ENCODE measurements at regions not wholly inside any gene's neighbourhood (a gene's known extent, or its start where the extent isn't known, plus 50 kb on each side); places are given as distances from the start of the nearest gene placed in this dataset.
A peak's percentile ranks its signal among the peaks of the same experiment; 100 is the strongest.

DNA sequence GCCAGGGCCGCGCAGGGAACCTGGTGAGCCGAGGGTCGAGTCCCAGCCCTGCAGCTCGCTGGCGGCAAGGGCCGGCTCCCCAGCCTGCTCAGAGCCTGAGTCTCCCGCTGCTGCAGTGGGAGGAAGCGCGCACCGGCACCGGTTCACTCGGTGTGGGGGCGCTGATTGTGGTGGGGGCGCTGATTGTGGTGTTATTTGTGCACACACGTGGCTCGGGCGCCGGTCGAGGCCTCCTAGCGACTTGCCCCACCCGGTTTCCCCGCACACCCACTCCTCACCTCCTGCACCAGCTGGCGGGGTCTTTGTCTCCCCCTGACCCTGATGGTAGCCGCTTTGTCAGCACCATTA lies 266.7 kb downstream of the NSG2 start:
- H3K27ac ChIP-seq (ENCODE audit: low read depth, low read length) = no peak overlapping the region
- H3K9me3 ChIP-seq (ENCODE audit: control insufficient read depth in 3 of 3, low read length in 3 of 3) = no peaks in the 10 kb centered on the region
- H3K4me1 ChIP-seq (ENCODE audit: control insufficient read depth in 3 of 3, insufficient read depth in 3 of 3, low read length in 3 of 3) = peaks cover 19 to 25% (median 24%) of the 10 kb centered on the region in 3 donors
- peak overlapping the region in 2 of 3 donors; percentile 36 to 60 for H3K4me3 ChIP-seq (ENCODE audit: low read length in 3 of 3)
- H3K27me3 ChIP-seq (ENCODE audit: control insufficient read depth in 3 of 3, insufficient read depth in 3 of 3, low read length in 3 of 3) = peaks cover 0 to 26% (median 4%) of the 10 kb centered on the region in 3 donors
- H3K9ac ChIP-seq (ENCODE audit: low read depth in 1 of 3, low read length in 3 of 3) = peak overlapping the region in 2 of 3 donors; percentile 45 to 57
- no peaks in the 10 kb centered on the region for H3K36me3 ChIP-seq (ENCODE audit: control insufficient read depth in 3 of 3, insufficient read depth in 3 of 3, low read length in 3 of 3)

DNA sequence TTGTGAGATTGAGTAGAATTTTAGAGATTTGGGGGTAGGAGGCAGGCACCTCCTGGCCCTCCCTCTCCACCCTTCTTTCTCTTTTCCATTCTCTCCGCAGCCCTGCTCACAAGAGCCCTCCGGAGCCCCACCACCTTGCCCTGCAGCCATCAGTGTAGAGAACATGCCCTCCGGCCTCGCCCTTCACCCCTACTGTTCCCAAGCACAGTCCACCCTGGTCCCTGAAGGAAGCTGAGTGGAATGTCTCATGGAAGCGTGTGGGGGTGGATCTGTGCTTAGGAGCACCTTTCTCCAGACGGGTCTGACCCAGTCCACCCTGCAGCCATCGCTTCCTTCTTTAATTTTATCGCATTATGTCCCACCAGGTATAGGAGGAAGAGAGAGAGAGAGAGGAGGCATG lies 267.1 kb downstream of the NSG2 start:
- Histone ChIP-seq H3K36me3 (ENCODE audit: control insufficient read depth in 3 of 3, insufficient read depth in 3 of 3, low read length in 3 of 3) (no peaks in the 10 kb centered on the region), H3K9me3 (ENCODE audit: control insufficient read depth in 3 of 3, low read length in 3 of 3) (no peaks in the 10 kb centered on the region), H3K4me3 (ENCODE audit: low read length in 3 of 3) (no peak overlapping the region), H3K9ac (ENCODE audit: low read depth in 1 of 3, low read length in 3 of 3) (peak overlapping the region in 1 of 3 donors; percentile 45), H3K27ac (ENCODE audit: low read depth, low read length) (no peak overlapping the region), H3K4me1 (ENCODE audit: control insufficient read depth in 3 of 3, insufficient read depth in 3 of 3, low read length in 3 of 3) (peaks cover 19 to 25% (median 24%) of the 10 kb centered on the region in 3 donors), H3K27me3 (ENCODE audit: control insufficient read depth in 3 of 3, insufficient read depth in 3 of 3, low read length in 3 of 3) (peaks cover 0 to 26% (median 4%) of the 10 kb centered on the region in 3 donors)

DNA sequence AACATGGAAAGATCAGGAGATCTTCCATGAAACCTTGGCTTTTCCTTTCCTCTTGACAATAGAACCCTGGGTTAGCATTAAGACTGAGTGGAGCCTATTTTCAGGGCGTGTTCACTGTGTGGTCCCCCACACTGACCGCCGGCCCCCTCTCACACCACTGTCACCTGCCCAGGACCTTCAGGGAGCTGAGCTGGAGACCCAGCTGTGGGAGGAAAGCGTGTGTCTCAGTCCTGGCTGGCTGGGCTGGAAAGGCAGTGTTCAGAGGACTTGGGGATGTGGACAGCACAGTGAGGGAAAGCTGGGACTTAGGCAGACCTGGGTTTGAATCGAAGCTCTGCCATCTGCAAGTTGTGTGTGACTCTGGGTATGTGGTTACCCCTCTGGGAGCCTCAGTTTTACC lies 268.1 kb downstream of the NSG2 start:
- no peaks in the 10 kb centered on the region for H3K36me3 ChIP-seq (ENCODE audit: control insufficient read depth in 3 of 3, insufficient read depth in 3 of 3, low read length in 3 of 3)
- no peak overlapping the region for H3K4me3 ChIP-seq (ENCODE audit: low read length in 3 of 3)
- no peaks in the 10 kb centered on the region for H3K9me3 ChIP-seq (ENCODE audit: control insufficient read depth in 3 of 3, low read length in 3 of 3)
- peaks cover 19 to 25% (median 24%) of the 10 kb centered on the region in 3 donors for H3K4me1 ChIP-seq (ENCODE audit: control insufficient read depth in 3 of 3, insufficient read depth in 3 of 3, low read length in 3 of 3)
- peaks cover 0 to 26% (median 4%) of the 10 kb centered on the region in 3 donors for H3K27me3 ChIP-seq (ENCODE audit: control insufficient read depth in 3 of 3, insufficient read depth in 3 of 3, low read length in 3 of 3)
- H3K9ac ChIP-seq (ENCODE audit: low read depth in 1 of 3, low read length in 3 of 3) = no peak overlapping the region
- no peak overlapping the region for H3K27ac ChIP-seq (ENCODE audit: low read depth, low read length)

DNA sequence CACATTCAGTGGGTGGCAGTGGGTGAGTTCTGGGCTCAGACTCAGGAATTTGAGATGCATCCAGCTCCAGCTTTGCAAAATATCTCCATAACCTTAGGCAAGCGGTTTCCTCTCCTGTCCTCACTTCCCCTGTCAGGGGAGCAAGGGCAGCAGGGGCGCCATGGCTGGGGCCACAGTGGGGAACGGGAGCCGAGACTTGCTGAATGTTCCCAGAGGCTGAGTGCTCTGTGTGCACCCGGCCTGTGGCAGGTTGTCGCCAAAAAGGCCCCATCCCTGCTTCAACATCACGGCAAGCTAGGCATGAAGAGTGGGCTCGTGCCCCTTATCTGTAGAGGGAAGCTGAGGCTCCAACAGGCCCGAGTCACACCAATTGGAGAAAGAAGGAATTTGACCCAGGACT lies 268.8 kb downstream of the NSG2 start:
- Histone ChIP-seq H3K4me1 (ENCODE audit: control insufficient read depth in 3 of 3, insufficient read depth in 3 of 3, low read length in 3 of 3) (peaks cover 16 to 23% (median 19%) of the 10 kb centered on the region in 3 donors), H3K27me3 (ENCODE audit: control insufficient read depth in 3 of 3, insufficient read depth in 3 of 3, low read length in 3 of 3) (peaks cover 0 to 26% (median 4%) of the 10 kb centered on the region in 3 donors), H3K4me3 (ENCODE audit: low read length in 3 of 3) (no peak overlapping the region), H3K36me3 (ENCODE audit: control insufficient read depth in 3 of 3, insufficient read depth in 3 of 3, low read length in 3 of 3) (no peaks in the 10 kb centered on the region), H3K27ac (ENCODE audit: low read depth, low read length) (no peak overlapping the region), H3K9me3 (ENCODE audit: control insufficient read depth in 3 of 3, low read length in 3 of 3) (no peaks in the 10 kb centered on the region), H3K9ac (ENCODE audit: low read depth in 1 of 3, low read length in 3 of 3) (no peak overlapping the region)

DNA sequence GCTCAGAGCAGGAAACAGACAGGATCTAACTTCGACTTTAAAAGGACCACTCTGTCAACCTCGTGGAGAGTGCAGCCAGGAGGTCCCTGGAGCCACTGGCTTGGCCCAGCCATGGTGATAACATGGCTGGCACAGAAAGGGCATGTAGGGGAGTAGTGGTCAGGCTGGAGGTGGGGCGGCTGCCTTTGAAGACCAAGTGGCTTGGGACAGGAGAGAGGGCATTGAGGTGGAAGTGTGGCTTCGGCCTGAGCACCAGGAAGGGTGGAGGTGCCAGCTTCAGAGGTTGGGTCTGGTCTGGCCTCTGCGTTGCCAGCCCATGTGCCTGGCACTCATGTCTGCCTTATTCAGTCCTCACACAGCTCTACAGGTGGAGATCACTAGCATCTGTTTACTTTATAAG lies 270.0 kb downstream of the NSG2 start:
- H3K4me3 ChIP-seq (ENCODE audit: low read length in 3 of 3) = no peak overlapping the region
- no peaks in the 10 kb centered on the region for H3K9me3 ChIP-seq (ENCODE audit: control insufficient read depth in 3 of 3, low read length in 3 of 3)
- no peaks in the 10 kb centered on the region for H3K36me3 ChIP-seq (ENCODE audit: control insufficient read depth in 3 of 3, insufficient read depth in 3 of 3, low read length in 3 of 3)
- peaks cover 3 to 28% (median 4%) of the 10 kb centered on the region in 3 donors for H3K27me3 ChIP-seq (ENCODE audit: control insufficient read depth in 3 of 3, insufficient read depth in 3 of 3, low read length in 3 of 3)
- peaks cover 7 to 14% (median 12%) of the 10 kb centered on the region in 3 donors for H3K4me1 ChIP-seq (ENCODE audit: control insufficient read depth in 3 of 3, insufficient read depth in 3 of 3, low read length in 3 of 3)
- H3K9ac ChIP-seq (ENCODE audit: low read depth in 1 of 3, low read length in 3 of 3) = no peak overlapping the region
- H3K27ac ChIP-seq (ENCODE audit: low read depth, low read length) = no peak overlapping the region

DNA sequence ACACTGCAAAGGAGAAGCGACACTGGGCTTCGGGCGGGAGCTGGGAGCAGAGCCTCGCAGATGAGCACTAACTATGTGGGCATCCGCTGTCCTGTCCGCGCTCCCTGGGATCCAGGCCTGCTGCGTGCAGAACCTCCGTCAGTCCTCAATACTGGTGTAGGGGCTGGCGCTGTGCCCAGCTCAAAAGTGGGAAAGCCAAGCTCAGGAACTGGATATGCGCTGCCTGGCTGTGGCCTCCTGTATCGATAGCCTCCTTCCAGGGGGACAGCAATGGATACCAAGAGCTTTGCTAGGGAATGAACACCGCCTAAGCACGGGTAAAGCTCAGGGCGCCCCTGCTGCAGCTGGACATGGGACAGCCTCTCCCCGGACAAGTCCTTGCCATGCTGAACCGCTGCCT lies 270.4 kb downstream of the NSG2 start:
- Histone ChIP-seq H3K27me3 (ENCODE audit: control insufficient read depth in 3 of 3, insufficient read depth in 3 of 3, low read length in 3 of 3) (peaks cover 3 to 28% (median 4%) of the 10 kb centered on the region in 3 donors), H3K4me3 (ENCODE audit: low read length in 3 of 3) (no peak overlapping the region), H3K4me1 (ENCODE audit: control insufficient read depth in 3 of 3, insufficient read depth in 3 of 3, low read length in 3 of 3) (peaks cover 3 to 11% (median 8%) of the 10 kb centered on the region in 3 donors), H3K27ac (ENCODE audit: low read depth, low read length) (no peak overlapping the region), H3K36me3 (ENCODE audit: control insufficient read depth in 3 of 3, insufficient read depth in 3 of 3, low read length in 3 of 3) (no peaks in the 10 kb centered on the region), H3K9me3 (ENCODE audit: control insufficient read depth in 3 of 3, low read length in 3 of 3) (no peaks in the 10 kb centered on the region), H3K9ac (ENCODE audit: low read depth in 1 of 3, low read length in 3 of 3) (no peak overlapping the region)

DNA sequence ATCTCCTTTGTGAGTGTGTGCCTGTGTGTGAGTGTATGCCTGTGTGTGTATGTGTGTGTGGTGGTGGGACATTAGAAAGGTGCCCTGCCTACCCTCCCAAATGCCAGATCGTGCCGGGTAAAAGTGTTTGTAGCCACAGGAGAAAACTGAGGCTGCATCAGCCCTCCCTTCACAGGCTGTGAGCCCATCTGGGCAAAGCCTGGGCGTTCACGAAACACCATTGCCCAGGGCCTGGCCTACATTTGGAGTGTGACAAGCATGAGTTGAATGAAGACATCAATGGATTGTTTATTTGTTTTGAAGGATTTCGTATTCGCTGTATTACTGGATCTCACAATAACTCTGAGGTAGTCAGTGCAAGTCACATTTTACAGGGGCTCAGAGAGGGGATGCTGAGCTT lies 270.8 kb downstream of the NSG2 start:
- Histone ChIP-seq H3K27me3 (ENCODE audit: control insufficient read depth in 3 of 3, insufficient read depth in 3 of 3, low read length in 3 of 3) (peaks cover 4 to 28% (median 4%) of the 10 kb centered on the region in 3 donors), H3K9ac (ENCODE audit: low read depth in 1 of 3, low read length in 3 of 3) (no peak overlapping the region), H3K4me3 (ENCODE audit: low read length in 3 of 3) (no peak overlapping the region), H3K4me1 (ENCODE audit: control insufficient read depth in 3 of 3, insufficient read depth in 3 of 3, low read length in 3 of 3) (peaks cover 0 to 7% (median 5%) of the 10 kb centered on the region in 3 donors), H3K36me3 (ENCODE audit: control insufficient read depth in 3 of 3, insufficient read depth in 3 of 3, low read length in 3 of 3) (no peaks in the 10 kb centered on the region), H3K9me3 (ENCODE audit: control insufficient read depth in 3 of 3, low read length in 3 of 3) (no peaks in the 10 kb centered on the region), H3K27ac (ENCODE audit: low read depth, low read length) (no peak overlapping the region)

DNA sequence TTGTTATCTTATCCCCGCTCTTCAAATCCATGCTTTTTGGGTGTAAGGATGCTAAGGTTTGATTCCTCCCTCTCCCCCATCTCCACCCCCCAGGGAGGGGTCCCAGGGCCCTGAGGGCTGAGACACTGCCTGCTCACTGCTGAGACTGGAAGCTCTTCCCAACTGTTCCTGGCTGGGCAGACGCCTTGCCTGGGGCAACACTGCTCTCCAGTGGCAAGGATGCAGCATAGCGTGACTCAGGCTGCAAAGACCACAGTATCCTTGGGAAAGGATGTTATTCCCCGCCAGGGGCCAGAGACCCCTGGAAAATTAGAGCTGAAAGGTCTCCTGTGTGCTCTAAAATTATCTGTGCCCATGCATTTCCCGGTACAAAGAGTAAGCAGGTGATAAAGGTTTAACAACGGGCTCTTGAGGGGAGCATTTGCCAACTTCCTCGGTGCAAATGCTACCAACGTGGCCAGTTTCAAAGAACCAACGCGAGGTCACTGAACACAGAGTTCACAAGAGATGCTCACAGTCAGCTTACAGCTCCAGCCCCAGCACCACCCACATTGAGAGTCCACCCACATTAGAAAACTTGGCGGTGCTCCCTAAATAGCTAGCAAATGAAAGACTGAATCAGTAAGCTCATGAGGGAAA lies 271.9 kb downstream of the NSG2 start:
- H3K27ac ChIP-seq (ENCODE audit: low read depth, low read length) = no peak overlapping the region
- no peaks in the 10 kb centered on the region for H3K36me3 ChIP-seq (ENCODE audit: control insufficient read depth in 3 of 3, insufficient read depth in 3 of 3, low read length in 3 of 3)
- H3K9me3 ChIP-seq (ENCODE audit: control insufficient read depth in 3 of 3, low read length in 3 of 3) = no peaks in the 10 kb centered on the region
- peaks cover 0 to under 1% (median under 1%) of the 10 kb centered on the region in 3 donors for H3K4me1 ChIP-seq (ENCODE audit: control insufficient read depth in 3 of 3, insufficient read depth in 3 of 3, low read length in 3 of 3)
- H3K9ac ChIP-seq (ENCODE audit: low read depth in 1 of 3, low read length in 3 of 3) = no peak overlapping the region
- H3K4me3 ChIP-seq (ENCODE audit: low read length in 3 of 3) = no peak overlapping the region
- H3K27me3 ChIP-seq (ENCODE audit: control insufficient read depth in 3 of 3, insufficient read depth in 3 of 3, low read length in 3 of 3) = peaks cover 11 to 33% (median 15%) of the 10 kb centered on the region in 3 donors

DNA sequence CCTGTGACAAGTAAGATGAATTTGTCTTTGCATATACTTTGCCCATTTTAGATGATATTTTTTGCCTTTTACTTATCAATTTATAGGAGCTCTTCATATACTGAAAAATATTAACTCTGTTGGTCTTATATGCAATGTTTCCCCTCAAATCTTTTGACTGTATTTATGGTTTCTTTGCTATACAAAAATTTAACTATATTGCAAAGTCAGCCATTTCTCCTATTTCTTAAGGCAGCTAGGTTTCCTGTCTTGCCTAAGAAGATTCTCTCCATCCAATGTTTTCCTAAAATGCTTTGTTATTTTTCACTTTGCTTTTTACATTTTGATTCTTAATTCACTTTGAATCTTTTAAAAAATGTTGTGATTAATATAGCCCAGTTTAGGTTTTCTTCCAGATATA lies 273.1 kb downstream of the NSG2 start:
- Histone ChIP-seq H3K27me3 (ENCODE audit: control insufficient read depth in 3 of 3, insufficient read depth in 3 of 3, low read length in 3 of 3) (peaks cover 11 to 30% (median 15%) of the 10 kb centered on the region in 3 donors), H3K4me3 (ENCODE audit: low read length in 3 of 3) (no peak overlapping the region)

DNA sequence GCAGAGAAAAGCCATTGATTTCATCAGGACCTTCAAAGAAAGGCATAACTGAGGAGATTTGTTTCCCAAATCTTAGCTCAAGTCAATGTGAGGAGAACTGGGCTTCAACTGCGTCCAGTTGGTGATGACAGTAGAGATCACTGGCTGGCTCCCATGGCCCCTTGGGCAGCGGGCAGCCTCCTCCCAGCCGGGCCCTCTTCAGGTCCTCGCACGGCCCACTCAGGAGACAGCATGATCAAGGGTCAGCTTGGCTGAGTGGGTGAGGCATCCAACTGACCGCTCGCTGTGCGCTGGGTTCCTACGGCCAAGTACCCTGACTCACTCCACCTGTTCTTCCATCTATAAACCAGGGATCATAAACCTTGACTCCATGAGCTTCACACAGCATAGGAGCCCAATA lies 274.0 kb downstream of the NSG2 start:
- H3K9ac ChIP-seq (ENCODE audit: low read depth in 1 of 3, low read length in 3 of 3) = no peak overlapping the region
- H3K27me3 ChIP-seq (ENCODE audit: control insufficient read depth in 3 of 3, insufficient read depth in 3 of 3, low read length in 3 of 3) = peaks cover 15 to 29% (median 16%) of the 10 kb centered on the region in 3 donors
- H3K4me3 ChIP-seq (ENCODE audit: low read length in 3 of 3) = no peak overlapping the region
- H3K4me1 ChIP-seq (ENCODE audit: control insufficient read depth in 3 of 3, insufficient read depth in 3 of 3, low read length in 3 of 3) = no peaks in the 10 kb centered on the region
- H3K36me3 ChIP-seq (ENCODE audit: control insufficient read depth in 3 of 3, insufficient read depth in 3 of 3, low read length in 3 of 3) = no peaks in the 10 kb centered on the region
- H3K9me3 ChIP-seq (ENCODE audit: control insufficient read depth in 3 of 3, low read length in 3 of 3) = no peaks in the 10 kb centered on the region
- no peak overlapping the region for H3K27ac ChIP-seq (ENCODE audit: low read depth, low read length)

More for the DNA sequence above, 273.1 kb downstream of the NSG2 start:
- H3K9ac ChIP-seq (ENCODE audit: low read depth in 1 of 3, low read length in 3 of 3) = no peak overlapping the region
- H3K4me1 ChIP-seq (ENCODE audit: control insufficient read depth in 3 of 3, insufficient read depth in 3 of 3, low read length in 3 of 3) = no peaks in the 10 kb centered on the region
- H3K27ac ChIP-seq (ENCODE audit: low read depth, low read length) = no peak overlapping the region
- H3K9me3 ChIP-seq (ENCODE audit: control insufficient read depth in 3 of 3, low read length in 3 of 3) = no peaks in the 10 kb centered on the region
- no peaks in the 10 kb centered on the region for H3K36me3 ChIP-seq (ENCODE audit: control insufficient read depth in 3 of 3, insufficient read depth in 3 of 3, low read length in 3 of 3)
